CD8-positive, alpha-beta memory T cell (primary cell): ENCODE measurements at regions not wholly inside any gene's neighbourhood (a gene's known extent, or its start where the extent isn't known, plus 50 kb on each side); places are given as distances from the start of the nearest gene placed in this dataset.

Source experiments
- CTCF ChIA-PET: fragments of 350-600 bp; sonication (Branson Sonifier 250); formaldehyde crosslinking; loops from one replicate; lab custom pipeline; 2021; ENCODE audit warnings: antibody characterized with exemption; lab: Charles Lee
- POLR2A ChIA-PET: fragments of 350-600 bp; sonication (Branson Sonifier 250); formaldehyde crosslinking; loops from one replicate; lab custom pipeline; 2021; ENCODE audit warnings: antibody characterized with exemption; lab: Charles Lee
- DNase-seq, 5 donors: peaks; one replicate each; pipeline versions ENCODE4 v3.0.0 to v3.0.0-alpha.2; 2020 to 2022; ENCODE audit warnings: mixed read lengths in 1 of 5
- H3K27ac ChIP-seq: one replicate; pipeline ENCODE4 v1.7.0; 2013; ENCODE audit warnings: low read depth, mild to moderate bottlenecking, low read length, moderate library complexity
- H3K27me3 ChIP-seq: 2 replicates; pipeline ENCODE4 v1.7.0; 2013; ENCODE audit warnings: low read length, mild to moderate bottlenecking; ENCODE audit not compliant: insufficient read depth, poor library complexity, severe bottlenecking
- H3K36me3 ChIP-seq: 2 replicates; pipeline ENCODE4 v1.7.0; 2013; ENCODE audit warnings: mild to moderate bottlenecking, low read length, moderate library complexity; ENCODE audit not compliant: insufficient read depth
- H3K4me1 ChIP-seq: 2 replicates; pipeline ENCODE4 v1.7.0; 2013; ENCODE audit warnings: mild to moderate bottlenecking, low read length, moderate library complexity; ENCODE audit not compliant: insufficient read depth
- H3K4me3 ChIP-seq: 2 replicates; pipeline ENCODE4 v1.7.0; 2013; ENCODE audit warnings: mild to moderate bottlenecking, low read length
- H3K9me3 ChIP-seq: 2 replicates; pipeline ENCODE4 v1.7.0; 2013; ENCODE audit warnings: mild to moderate bottlenecking, low read length
- H3K27ac Mint-ChIP-seq, 8 donors: one replicate each; pipeline ENCODE4 v1.8.0; 2020 to 2021; ENCODE audit warnings: mixed read lengths in 8 of 8, mild to moderate bottlenecking in 6 of 8, inconsistent platforms in 3 of 8, moderate library complexity in 3 of 8
- H3K27me3 Mint-ChIP-seq, 2 donors: one replicate each; pipeline ENCODE4 v1.8.0; 2020 to 2021; ENCODE audit warnings: mixed read lengths in 2 of 2, mild to moderate bottlenecking in 1 of 2, moderate library complexity in 1 of 2
- H3K36me3 Mint-ChIP-seq, 3 donors: one replicate each; pipeline ENCODE4 v1.8.0; 2020 to 2021; ENCODE audit warnings: mixed read lengths in 3 of 3, inconsistent platforms in 1 of 3, mild to moderate bottlenecking in 1 of 3
- H3K4me1 Mint-ChIP-seq, 3 donors: one replicate each; pipeline ENCODE4 v1.8.0; 2020 to 2021; ENCODE audit warnings: mixed read lengths in 3 of 3, inconsistent platforms in 1 of 3, mild to moderate bottlenecking in 1 of 3
- H3K4me3 Mint-ChIP-seq, 7 donors: one replicate each; pipeline ENCODE4 v1.8.0; 2020 to 2021; ENCODE audit warnings: mixed read lengths in 7 of 7, mild to moderate bottlenecking in 6 of 7, moderate library complexity in 4 of 7, inconsistent platforms in 2 of 7
- H3K9me3 Mint-ChIP-seq, 5 donors: one replicate each; pipeline ENCODE4 v1.8.0; 2020 to 2022; ENCODE audit warnings: mixed read lengths in 5 of 5, mild to moderate bottlenecking in 3 of 5, moderate library complexity in 2 of 5, inconsistent platforms in 1 of 5

- DNase-seq, result no peak
- no peak overlapping the region for H3K27ac Mint-ChIP-seq
- Histone ChIP-seq H3K36me3 (no peaks in the 10 kb centered on the region), H3K27ac (no peak overlapping the region), H3K4me1 (peaks cover 4% of the 10 kb centered on the region), H3K4me3 (no peak overlapping the region), H3K27me3 (no peaks in the 10 kb centered on the region), H3K9me3 (no peaks in the 10 kb centered on the region)
- no peak overlapping the region for H3K4me3 Mint-ChIP-seq
- H3K9me3 Mint-ChIP-seq, result no peaks in the 10 kb centered on the region
- peaks cover 3 to 4% (median 4%) of the 10 kb centered on the region in 3 donors for H3K4me1 Mint-ChIP-seq
- CTCF ChIA-PET, result interaction anchor here (0.8 kb wide), 1 partner anchor 468 kb away, joined by 3 read pairs; no protein-coding TSS in a partner anchor
- no peaks in the 10 kb centered on the region for H3K36me3 Mint-ChIP-seq
- POLR2A ChIA-PET, result no interaction called here
- peaks cover 0 to 2% of the 10 kb centered on the region in 2 donors for H3K27me3 Mint-ChIP-seq
These were observed 112.2 kb upstream of the GUCA2B start for GRCh38 chr1:42041031-42041430.

- H3K4me1 Mint-ChIP-seq, result peaks cover 3 to 4% (median 4%) of the 10 kb centered on the region in 3 donors
- H3K27ac Mint-ChIP-seq, result no peak overlapping the region
- H3K36me3 Mint-ChIP-seq, result no peaks in the 10 kb centered on the region
- H3K9me3 Mint-ChIP-seq, result no peaks in the 10 kb centered on the region
- Histone ChIP-seq H3K27me3 (no peaks in the 10 kb centered on the region), H3K4me1 (peaks cover 4% of the 10 kb centered on the region), H3K4me3 (no peak overlapping the region), H3K36me3 (no peaks in the 10 kb centered on the region), H3K9me3 (no peaks in the 10 kb centered on the region), H3K27ac (no peak overlapping the region)
- no peak for DNase-seq
- H3K4me3 Mint-ChIP-seq, result no peak overlapping the region
- H3K27me3 Mint-ChIP-seq, result peaks cover 0 to 2% of the 10 kb centered on the region in 2 donors
- ChIA-PET CTCF (no interaction called here), POLR2A (no interaction called here)
These were observed 113.1 kb upstream of the GUCA2B start for GRCh38 chr1:42040159-42040558.

- Mint-ChIP-seq H3K4me3 (no peak overlapping the region), H3K4me1 (peaks cover 20 to 22% (median 22%) of the 10 kb centered on the region in 3 donors), H3K36me3 (peaks cover 0 to 3% (median 0%) of the 10 kb centered on the region in 3 donors), H3K27ac (no peak overlapping the region), H3K9me3 (no peaks in the 10 kb centered on the region), H3K27me3 (peaks cover 0 to 2% of the 10 kb centered on the region in 2 donors)
- Histone ChIP-seq H3K4me3 (no peak overlapping the region), H3K9me3 (no peaks in the 10 kb centered on the region), H3K4me1 (peaks cover 17% of the 10 kb centered on the region), H3K36me3 (no peaks in the 10 kb centered on the region), H3K27me3 (no peaks in the 10 kb centered on the region), H3K27ac (no peak overlapping the region)
- POLR2A ChIA-PET, result no interaction called here
- CTCF ChIA-PET, result no interaction called here
- DNase-seq, result no peak
These were observed 114.9 kb upstream of the GUCA2B start for GRCh38 chr1:42038261-42038660.

- H3K36me3 Mint-ChIP-seq, result peaks cover 0 to 3% (median 0%) of the 10 kb centered on the region in 3 donors
- Histone ChIP-seq H3K9me3 (no peaks in the 10 kb centered on the region), H3K27me3 (no peaks in the 10 kb centered on the region), H3K4me3 (no peak overlapping the region), H3K4me1 (peaks cover 23% of the 10 kb centered on the region), H3K27ac (no peak overlapping the region), H3K36me3 (no peaks in the 10 kb centered on the region)
- no peak overlapping the region for H3K4me3 Mint-ChIP-seq
- H3K27me3 Mint-ChIP-seq, result no peaks in the 10 kb centered on the region
- H3K4me1 Mint-ChIP-seq, result peaks cover 25 to 29% (median 29%) of the 10 kb centered on the region in 3 donors
- no peaks in the 10 kb centered on the region for H3K9me3 Mint-ChIP-seq
- POLR2A ChIA-PET, result no interaction called here
- no peak for DNase-seq
- H3K27ac Mint-ChIP-seq, result no peak overlapping the region
- CTCF ChIA-PET, result no interaction called here
These were observed 115.6 kb upstream of the GUCA2B start for GRCh38 chr1:42037586-42037985.

GRCh38 chr1:42037161-42037560, 116.0 kb upstream of the GUCA2B start:
- POLR2A ChIA-PET, result interaction anchor here (0.7 kb wide), 1 partner anchor 145 kb away, joined by 5 read pairs; no protein-coding TSS in a partner anchor
- Histone ChIP-seq H3K4me3 (no peak overlapping the region), H3K36me3 (no peaks in the 10 kb centered on the region), H3K4me1 (peaks cover 27% of the 10 kb centered on the region), H3K9me3 (no peaks in the 10 kb centered on the region), H3K27me3 (no peaks in the 10 kb centered on the region), H3K27ac (no peak overlapping the region)
- Mint-ChIP-seq H3K9me3 (no peaks in the 10 kb centered on the region), H3K27me3 (no peaks in the 10 kb centered on the region), H3K27ac (no peak overlapping the region), H3K36me3 (peaks cover 0 to 3% (median 0%) of the 10 kb centered on the region in 3 donors), H3K4me3 (no peak overlapping the region), H3K4me1 (peaks cover 28 to 33% (median 33%) of the 10 kb centered on the region in 3 donors)
- no peak for DNase-seq
- CTCF ChIA-PET, result no interaction called here

- peak; percentile 93 to 97 (median 97) for DNase-seq
- Histone ChIP-seq H3K4me3 (peak overlapping the region; percentile 69), H3K27me3 (no peaks in the 10 kb centered on the region), H3K27ac (peak overlapping the region; percentile 39), H3K4me1 (peaks cover 39% of the 10 kb centered on the region), H3K9me3 (no peaks in the 10 kb centered on the region), H3K36me3 (no peaks in the 10 kb centered on the region)
- ChIA-PET CTCF (interaction anchor here (1.1 to 2.2 kb wide), 4 partner anchors 120 to 462 kb away, joined by 4 to 9 read pairs (median 8); no protein-coding TSS in a partner anchor), POLR2A (interaction anchor here (0.7 to 1.5 kb wide), 2 partner anchors 120 to 144 kb away, joined by 5 read pairs; no protein-coding TSS in a partner anchor)
- Mint-ChIP-seq H3K27ac (peak overlapping the region in 7 of 8 donors; percentile 12 to 89 (median 75)), H3K4me1 (peaks cover 38 to 45% (median 45%) of the 10 kb centered on the region in 3 donors), H3K27me3 (no peaks in the 10 kb centered on the region), H3K36me3 (peaks cover 0 to 3% (median 0%) of the 10 kb centered on the region in 3 donors), H3K9me3 (no peaks in the 10 kb centered on the region), H3K4me3 (peak overlapping the region in 6 of 7 donors; percentile 80 to 91 (median 85))
These were observed 117.2 kb upstream of the GUCA2B start for GRCh38 chr1:42035830-42036604.

- Histone ChIP-seq H3K27me3 (no peaks in the 10 kb centered on the region), H3K36me3 (no peaks in the 10 kb centered on the region), H3K9me3 (no peaks in the 10 kb centered on the region), H3K27ac (peak overlapping the region; percentile 19), H3K4me1 (peaks cover 41% of the 10 kb centered on the region), H3K4me3 (peak overlapping the region; percentile 68)
- Mint-ChIP-seq H3K4me3 (peak overlapping the region; percentile 78 to 92 (median 87)), H3K4me1 (peaks cover 44 to 52% (median 52%) of the 10 kb centered on the region in 3 donors), H3K36me3 (peaks cover 0 to 3% (median 0%) of the 10 kb centered on the region in 3 donors), H3K9me3 (no peaks in the 10 kb centered on the region), H3K27ac (peak overlapping the region; percentile 22 to 92 (median 80)), H3K27me3 (no peaks in the 10 kb centered on the region)
- POLR2A ChIA-PET, result interaction anchor here (0.6 to 1.5 kb wide), 3 partner anchors 115 to 167 kb away, joined by 3 to 5 read pairs (median 3); no protein-coding TSS in a partner anchor
- CTCF ChIA-PET, result interaction anchor here (1.1 to 2.2 kb wide), 5 partner anchors 21 to 461 kb away, joined by 3 to 9 read pairs (median 8); no protein-coding TSS in a partner anchor
- DNase-seq, result peak in 4 of 5 donors; percentile 46 to 76 (median 65)
These were observed 116.6 kb upstream of the HIVEP3 start for GRCh38 chr1:42035205-42035829.
